ENCODE measurements at regions not wholly inside any gene's neighbourhood (a gene's known extent, or its start where the extent isn't known, plus 50 kb on each side); places are given as distances from the start of the nearest gene placed in this dataset.
"Not testable (repeated sequence)": the region's sequence is repeated elsewhere in the genome, so short reads cannot be mapped to it uniquely, and the experiment has no call there.

DNA sequence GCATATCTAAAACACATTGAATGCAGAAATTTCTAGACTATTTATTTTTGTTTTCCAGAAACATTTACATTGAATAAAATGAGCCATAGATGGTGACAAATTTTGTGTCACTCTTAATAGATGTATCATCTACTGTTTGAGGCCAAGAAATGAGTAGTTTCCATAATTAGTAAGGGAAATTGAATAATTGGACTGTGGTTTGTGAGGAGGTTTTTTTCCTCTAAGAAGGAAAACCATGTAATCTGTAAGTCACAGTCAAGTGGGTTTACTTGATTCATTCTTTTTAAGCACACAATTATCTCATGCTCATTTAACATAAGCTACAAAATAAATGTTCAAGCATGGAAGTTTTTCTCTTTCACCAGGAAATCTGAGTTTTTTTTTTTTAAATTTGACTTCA, 876.4 kb downstream of the NR2F1-AS1 start:
- Mint-ChIP-seq H3K4me3 (no peak overlapping the region), H3K27me3 (no peaks in the 10 kb centered on the region), H3K4me1 (ENCODE audit: low read depth) (no peaks in the 10 kb centered on the region), H3K27ac (no peak overlapping the region), H3K9me3 (ENCODE audit: low read depth) (no peaks in the 10 kb centered on the region), H3K36me3 (no peaks in the 10 kb centered on the region)

DNA sequence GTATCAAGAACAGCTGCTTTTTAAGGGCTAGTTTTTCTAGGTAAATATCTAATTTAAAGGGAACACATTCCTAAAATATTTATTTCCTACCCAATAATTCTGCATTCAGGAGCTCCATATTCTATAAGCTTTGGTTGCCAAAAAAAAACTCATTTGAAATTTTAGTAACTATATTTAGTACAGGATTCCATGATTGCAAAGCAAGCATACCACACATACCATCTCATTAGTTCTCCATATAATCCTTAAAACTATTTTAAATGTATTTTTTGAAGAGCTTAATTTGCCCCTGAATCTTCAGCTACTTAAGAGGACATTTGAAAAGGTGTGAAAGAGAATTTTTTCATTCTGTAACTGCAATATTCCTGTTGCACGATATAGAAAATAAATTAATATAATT, 877.0 kb downstream of the NR2F1-AS1 start:
- Mint-ChIP-seq H3K9me3 (ENCODE audit: low read depth) (no peaks in the 10 kb centered on the region), H3K27ac (no peak overlapping the region), H3K4me1 (ENCODE audit: low read depth) (no peaks in the 10 kb centered on the region), H3K4me3 (no peak overlapping the region), H3K27me3 (no peaks in the 10 kb centered on the region), H3K36me3 (no peaks in the 10 kb centered on the region)

DNA sequence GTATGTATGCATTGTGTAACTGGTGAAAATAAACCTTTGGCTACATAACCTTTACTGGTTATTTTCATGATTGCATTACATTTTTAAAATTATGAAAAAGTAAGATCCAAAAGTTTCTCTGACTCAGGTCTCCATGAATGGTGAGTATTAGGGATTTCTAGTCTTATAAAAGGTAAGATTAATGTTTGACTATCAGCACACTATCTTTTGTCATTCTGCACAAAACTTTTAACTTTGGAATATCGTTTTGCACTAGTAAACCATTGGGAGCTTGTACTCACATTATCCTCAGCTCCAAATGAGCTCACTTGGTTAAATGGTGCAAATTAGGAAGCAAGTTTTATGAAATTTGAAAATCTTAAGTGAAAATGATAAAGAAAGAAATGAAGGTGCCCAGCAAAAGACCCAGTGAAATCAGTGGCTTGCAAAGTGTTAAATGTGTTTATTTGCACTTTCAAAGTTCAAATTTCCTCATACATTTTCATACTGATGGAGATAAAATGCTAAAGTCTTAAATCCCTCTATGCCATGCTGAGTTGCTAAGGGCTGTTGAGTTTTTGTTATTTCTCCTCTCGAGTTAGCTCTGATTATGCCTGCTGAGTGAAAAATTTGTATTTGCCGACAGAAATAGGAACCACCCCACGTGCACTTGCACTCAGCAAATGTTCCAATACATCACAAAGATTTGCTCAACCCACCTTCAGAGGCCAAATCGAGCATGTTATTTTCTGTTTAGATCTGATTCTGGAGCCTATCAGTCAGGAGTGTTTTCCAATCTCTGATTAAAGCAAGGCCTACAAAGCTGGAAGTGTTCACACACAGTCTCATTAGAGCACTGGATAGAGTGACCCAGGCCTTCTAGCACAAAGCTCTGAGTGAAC, 885.7 kb downstream of the NR2F1-AS1 start:
- H3K36me3 Mint-ChIP-seq: no peaks in the 10 kb centered on the region
- no peak overlapping the region for H3K4me3 Mint-ChIP-seq
- peaks cover 9% of the 10 kb centered on the region for H3K9me3 Mint-ChIP-seq (ENCODE audit: low read depth)
- H3K4me1 Mint-ChIP-seq (ENCODE audit: low read depth): no peaks in the 10 kb centered on the region
- no peaks in the 10 kb centered on the region for H3K27me3 Mint-ChIP-seq
- H3K27ac Mint-ChIP-seq: no peak overlapping the region

DNA sequence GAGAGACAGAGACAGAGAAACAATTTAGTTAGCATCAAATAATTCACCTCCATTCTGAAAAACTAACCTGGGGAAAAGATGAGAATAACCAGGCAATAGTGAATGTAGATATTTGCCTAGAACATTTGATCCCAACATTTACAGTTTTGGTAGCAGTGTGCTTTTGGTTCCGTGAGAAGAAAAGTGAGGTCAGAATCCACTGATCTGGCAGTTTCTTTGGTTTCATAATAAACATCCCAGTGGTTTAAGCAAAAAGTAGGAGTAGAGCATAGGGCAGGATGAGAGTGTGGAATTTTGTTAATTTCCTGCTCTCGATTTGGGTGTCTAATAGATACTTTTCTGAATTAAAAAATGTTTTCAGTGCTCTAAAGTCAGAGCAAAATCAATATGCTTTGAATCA, 887.0 kb downstream of the NR2F1-AS1 start:
- Mint-ChIP-seq H3K4me1 (ENCODE audit: low read depth) (no peaks in the 10 kb centered on the region), H3K36me3 (no peaks in the 10 kb centered on the region), H3K9me3 (ENCODE audit: low read depth) (peaks cover 12% of the 10 kb centered on the region), H3K27me3 (no peaks in the 10 kb centered on the region), H3K27ac (no peak overlapping the region), H3K4me3 (no peak overlapping the region)

DNA sequence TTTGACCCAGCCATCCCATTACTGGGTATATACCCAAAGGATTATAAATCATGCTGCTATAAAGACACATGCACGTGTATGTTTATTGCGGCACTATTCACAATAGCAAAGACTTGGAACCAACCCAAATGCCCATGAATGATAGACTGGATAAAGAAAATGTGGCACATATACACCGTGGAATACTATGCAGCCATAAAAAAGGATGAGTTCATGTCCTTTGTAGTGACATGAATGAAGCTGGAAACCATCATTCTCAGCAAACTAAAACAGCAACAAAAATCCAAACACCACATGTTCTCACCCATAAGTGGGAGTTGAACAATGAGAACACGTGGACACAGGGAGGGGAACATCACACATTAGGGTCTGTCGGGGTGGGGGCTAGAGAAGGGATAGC, 889.1 kb downstream of the NR2F1-AS1 start:
- H3K4me1 Mint-ChIP-seq (ENCODE audit: low read depth); H3K27ac Mint-ChIP-seq; H3K36me3 Mint-ChIP-seq; H3K4me3 Mint-ChIP-seq; H3K27me3 Mint-ChIP-seq: not testable (repeated sequence)
- peaks cover 12% of the 10 kb centered on the region for H3K9me3 Mint-ChIP-seq (ENCODE audit: low read depth)

DNA sequence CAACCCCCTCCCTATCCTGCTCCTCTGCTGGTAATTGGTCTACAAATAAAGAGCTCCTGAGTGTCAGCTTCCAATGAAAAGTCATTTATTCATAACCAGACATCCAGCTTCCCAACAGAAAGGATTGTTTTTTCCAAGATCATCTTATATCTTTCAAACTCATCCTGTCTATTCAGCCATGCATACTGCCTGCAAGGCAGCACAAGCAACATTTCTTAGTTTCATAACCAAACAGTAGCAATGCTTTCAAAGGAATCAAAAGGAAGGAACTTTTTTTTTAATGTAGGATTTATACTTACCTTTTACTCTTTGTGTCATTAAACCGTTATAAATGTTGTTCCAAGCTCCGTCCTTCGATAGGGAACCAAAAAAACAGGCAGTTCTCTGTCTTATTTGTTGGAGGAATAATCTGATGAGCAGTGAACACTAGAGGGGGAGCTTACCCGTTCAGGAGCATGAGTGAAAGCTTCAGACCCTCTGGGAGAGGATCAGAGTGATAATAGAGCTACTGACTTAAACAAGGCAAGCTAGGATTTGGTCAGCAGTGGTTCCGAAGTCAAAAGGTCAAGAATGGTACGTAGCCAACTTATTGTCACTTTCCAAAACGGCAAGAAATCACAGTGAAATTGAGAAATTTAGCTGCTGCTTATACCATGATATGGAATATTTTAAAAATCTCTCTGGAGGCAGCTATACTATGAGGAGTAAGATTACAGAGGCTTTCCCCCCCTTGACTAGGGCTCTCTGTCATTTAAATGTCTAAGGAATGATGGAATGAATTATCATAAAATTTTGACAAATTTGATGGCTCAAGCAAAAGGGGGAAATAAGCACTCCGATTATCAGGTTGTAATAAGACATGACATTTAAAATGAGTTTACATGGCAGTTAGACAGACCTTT, 892.9 kb downstream of the NR2F1-AS1 start:
- H3K27ac Mint-ChIP-seq: no peak overlapping the region
- no peak overlapping the region for H3K4me3 Mint-ChIP-seq
- peaks cover 8% of the 10 kb centered on the region for H3K9me3 Mint-ChIP-seq (ENCODE audit: low read depth)
- H3K4me1 Mint-ChIP-seq (ENCODE audit: low read depth): no peaks in the 10 kb centered on the region
- no peaks in the 10 kb centered on the region for H3K27me3 Mint-ChIP-seq
- H3K36me3 Mint-ChIP-seq: no peaks in the 10 kb centered on the region

DNA sequence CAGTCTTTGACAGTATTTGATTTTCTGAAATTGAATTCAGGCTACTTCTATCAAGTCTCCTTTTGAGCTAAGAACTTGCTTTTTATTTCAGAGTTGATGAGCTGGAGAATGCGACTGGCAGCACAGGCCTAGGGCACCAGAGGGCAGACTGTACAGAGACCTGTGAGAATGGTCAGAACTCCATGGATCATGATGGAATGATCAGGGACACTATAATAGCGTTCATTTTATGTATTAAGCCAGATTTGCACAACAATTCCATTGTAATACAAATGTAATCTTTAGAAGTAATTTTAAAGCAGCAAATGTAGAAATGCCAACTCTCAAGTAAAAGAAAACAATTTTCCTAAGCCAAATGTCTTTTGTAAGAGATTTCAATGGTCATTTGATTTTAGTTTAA, 902.4 kb downstream of the NR2F1-AS1 start:
- Mint-ChIP-seq H3K27me3 (no peaks in the 10 kb centered on the region), H3K4me3 (no peak overlapping the region), H3K36me3 (no peaks in the 10 kb centered on the region), H3K27ac (no peak overlapping the region), H3K9me3 (ENCODE audit: low read depth) (no peaks in the 10 kb centered on the region), H3K4me1 (ENCODE audit: low read depth) (no peaks in the 10 kb centered on the region)

DNA sequence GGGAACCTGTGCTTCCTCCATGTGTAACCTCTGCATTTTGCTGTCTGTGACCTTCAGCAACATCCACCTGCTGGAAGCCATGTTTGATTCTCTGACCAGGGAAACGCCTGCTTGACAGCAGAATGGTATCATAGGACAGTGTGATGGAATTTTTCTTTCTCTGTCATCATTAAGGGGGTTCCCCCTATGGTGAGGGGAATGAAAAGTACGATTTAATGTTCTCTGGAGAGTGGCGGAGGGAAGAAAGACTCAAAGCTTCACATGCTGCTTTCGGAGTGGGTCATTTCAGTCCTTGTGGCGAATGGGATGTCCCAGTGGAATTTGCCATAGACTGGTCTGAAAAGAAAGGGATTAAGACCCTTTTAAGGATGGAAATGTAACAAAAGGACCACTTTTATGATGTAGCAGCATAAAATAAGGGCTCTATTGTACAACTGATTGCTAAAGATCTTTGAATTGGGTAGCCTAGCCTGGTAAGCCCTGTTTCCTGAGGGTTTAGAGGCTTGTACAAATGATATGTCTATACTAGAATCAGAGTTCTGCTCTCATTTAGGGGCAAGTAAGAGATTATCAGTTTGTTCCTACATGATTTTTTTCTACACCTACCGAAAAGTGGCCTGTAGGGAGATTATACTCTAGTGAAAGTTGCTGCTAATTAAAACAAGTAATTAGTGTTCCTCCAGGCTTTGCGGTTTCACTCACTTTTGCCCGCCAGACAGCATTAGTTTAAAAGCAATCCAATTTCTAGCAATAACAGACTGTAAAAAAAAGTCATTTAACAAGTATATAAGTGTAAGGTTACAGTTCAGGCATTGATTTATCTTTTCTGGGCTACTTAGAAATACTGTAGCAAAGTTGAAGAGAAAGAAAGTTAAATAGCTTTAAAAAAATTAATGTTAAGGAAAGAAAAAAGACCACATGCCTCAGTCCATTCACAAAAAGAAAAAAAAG, 904.5 kb downstream of the NR2F1-AS1 start:
- no peak overlapping the region for H3K27ac Mint-ChIP-seq
- no peaks in the 10 kb centered on the region for H3K36me3 Mint-ChIP-seq

DNA sequence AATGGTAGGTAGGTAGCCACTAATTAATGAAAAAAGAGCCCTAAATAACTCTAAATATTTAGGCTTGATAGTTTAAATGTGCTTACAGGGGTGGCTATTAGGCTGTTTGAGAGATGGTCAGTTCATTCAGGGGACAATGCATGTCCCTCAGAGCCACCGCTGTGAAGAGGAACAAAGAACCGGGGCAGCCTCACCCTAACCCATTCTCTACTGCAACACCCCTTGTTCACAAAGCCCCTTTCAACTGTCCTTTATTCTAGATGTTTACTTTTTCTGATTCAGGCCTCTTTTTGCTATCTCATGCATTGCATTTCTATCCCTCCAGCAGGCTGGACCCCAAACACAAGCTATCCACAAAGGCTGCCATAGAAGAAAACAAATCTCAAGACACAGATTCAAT, 906.7 kb downstream of the NR2F1-AS1 start:
- Mint-ChIP-seq H3K4me1 (ENCODE audit: low read depth) (no peaks in the 10 kb centered on the region), H3K4me3 (no peak overlapping the region), H3K27me3 (no peaks in the 10 kb centered on the region), H3K36me3 (no peaks in the 10 kb centered on the region), H3K27ac (no peak overlapping the region), H3K9me3 (ENCODE audit: low read depth) (no peaks in the 10 kb centered on the region)

More for the DNA sequence above, 904.5 kb downstream of the NR2F1-AS1 start:
- no peaks in the 10 kb centered on the region for H3K4me1 Mint-ChIP-seq (ENCODE audit: low read depth)
- no peak overlapping the region for H3K4me3 Mint-ChIP-seq
- no peaks in the 10 kb centered on the region for H3K9me3 Mint-ChIP-seq (ENCODE audit: low read depth)
- no peaks in the 10 kb centered on the region for H3K27me3 Mint-ChIP-seq

DNA sequence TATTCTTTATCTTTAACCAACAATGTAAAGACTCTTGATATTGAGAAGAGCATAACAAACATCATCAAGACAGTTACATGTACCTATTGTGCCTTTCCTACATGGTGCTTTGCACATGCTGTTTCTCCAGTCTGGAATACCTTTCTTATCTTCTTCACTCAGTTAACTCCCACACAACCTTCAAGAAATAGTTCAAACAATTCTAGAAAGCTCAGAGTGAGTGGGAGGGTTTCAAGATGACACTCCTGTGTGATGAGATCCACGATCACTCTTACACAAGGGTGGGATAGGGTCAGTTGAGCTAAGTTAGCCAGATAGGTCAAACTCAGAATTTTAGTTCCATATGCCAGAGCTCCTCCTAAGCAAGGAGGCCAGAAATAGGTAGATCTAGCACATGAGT, 915.5 kb downstream of the NR2F1-AS1 start:
- H3K27me3 Mint-ChIP-seq: no peaks in the 10 kb centered on the region
- no peaks in the 10 kb centered on the region for H3K9me3 Mint-ChIP-seq (ENCODE audit: low read depth)
- H3K4me1 Mint-ChIP-seq (ENCODE audit: low read depth): no peaks in the 10 kb centered on the region
- H3K36me3 Mint-ChIP-seq: no peaks in the 10 kb centered on the region
- no peak overlapping the region for H3K27ac Mint-ChIP-seq
- no peak overlapping the region for H3K4me3 Mint-ChIP-seq

DNA sequence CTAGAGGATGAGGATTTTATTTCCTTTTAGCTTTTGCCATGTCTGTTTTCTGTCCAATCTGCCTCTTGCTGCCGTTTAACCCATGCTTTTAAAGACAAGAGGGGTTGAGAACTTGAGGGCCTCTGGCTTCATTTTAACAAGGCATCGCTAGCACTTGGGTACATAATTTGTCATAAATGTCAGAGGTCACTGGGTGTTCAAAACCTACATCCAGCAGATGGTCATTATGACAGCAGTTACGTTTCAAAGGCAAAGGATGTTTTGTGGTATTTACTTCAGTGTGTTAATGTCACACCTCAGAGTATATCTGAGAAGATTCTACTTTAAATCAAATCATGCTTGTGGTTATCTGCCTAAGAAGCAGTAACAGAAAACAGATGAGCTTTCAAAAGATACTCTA, 918.3 kb downstream of the NR2F1-AS1 start:
- Mint-ChIP-seq H3K36me3 (no peaks in the 10 kb centered on the region), H3K27ac (no peak overlapping the region), H3K9me3 (ENCODE audit: low read depth) (no peaks in the 10 kb centered on the region), H3K4me3 (no peak overlapping the region), H3K27me3 (no peaks in the 10 kb centered on the region), H3K4me1 (ENCODE audit: low read depth) (no peaks in the 10 kb centered on the region)

DNA sequence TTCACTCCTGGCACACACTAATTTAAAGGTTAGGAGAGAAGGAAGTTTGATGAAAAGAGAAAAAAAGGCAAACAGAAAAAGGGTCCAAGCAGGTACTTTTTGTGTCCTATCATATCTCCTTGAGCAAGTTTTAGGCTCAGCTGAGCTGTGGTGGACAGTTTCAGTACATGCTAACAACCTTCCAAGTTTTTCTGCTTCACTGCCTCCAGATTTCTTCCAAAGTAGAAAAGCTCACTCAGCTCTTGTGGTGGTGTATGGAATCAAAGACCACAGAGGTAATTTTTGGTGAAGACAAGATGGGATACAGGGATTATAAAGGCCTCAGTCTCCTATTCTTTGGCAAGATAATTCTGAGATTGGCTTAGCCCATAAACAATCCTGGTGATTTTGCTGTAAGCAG, 921.8 kb downstream of the NR2F1-AS1 start:
- H3K27ac Mint-ChIP-seq: no peak overlapping the region
- H3K36me3 Mint-ChIP-seq: no peaks in the 10 kb centered on the region
- no peaks in the 10 kb centered on the region for H3K9me3 Mint-ChIP-seq (ENCODE audit: low read depth)
- H3K4me3 Mint-ChIP-seq: no peak overlapping the region
- H3K27me3 Mint-ChIP-seq: no peaks in the 10 kb centered on the region
- H3K4me1 Mint-ChIP-seq (ENCODE audit: low read depth): no peaks in the 10 kb centered on the region

DNA sequence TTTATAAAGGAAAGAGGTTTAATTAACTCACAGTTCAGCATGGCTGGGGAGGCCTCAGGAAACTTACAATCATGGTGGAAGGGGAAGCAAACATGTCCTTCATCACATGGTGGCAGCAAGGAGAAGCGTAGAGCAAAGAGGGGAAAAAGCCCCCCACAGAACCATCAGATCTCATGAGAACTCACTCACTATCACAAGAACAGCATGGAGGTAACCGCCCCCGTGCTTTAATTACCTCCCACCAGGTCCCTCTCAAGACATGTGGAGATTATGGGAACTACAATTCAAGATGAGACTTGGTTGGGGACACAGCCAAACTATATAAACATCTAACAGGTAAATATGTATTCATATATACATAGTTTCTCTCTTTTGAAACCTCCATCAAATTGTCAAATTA, 926.4 kb downstream of the NR2F1-AS1 start:
- H3K27ac Mint-ChIP-seq; H3K4me1 Mint-ChIP-seq (ENCODE audit: low read depth); H3K4me3 Mint-ChIP-seq; H3K27me3 Mint-ChIP-seq; H3K36me3 Mint-ChIP-seq; H3K9me3 Mint-ChIP-seq (ENCODE audit: low read depth): not testable (repeated sequence)

DNA sequence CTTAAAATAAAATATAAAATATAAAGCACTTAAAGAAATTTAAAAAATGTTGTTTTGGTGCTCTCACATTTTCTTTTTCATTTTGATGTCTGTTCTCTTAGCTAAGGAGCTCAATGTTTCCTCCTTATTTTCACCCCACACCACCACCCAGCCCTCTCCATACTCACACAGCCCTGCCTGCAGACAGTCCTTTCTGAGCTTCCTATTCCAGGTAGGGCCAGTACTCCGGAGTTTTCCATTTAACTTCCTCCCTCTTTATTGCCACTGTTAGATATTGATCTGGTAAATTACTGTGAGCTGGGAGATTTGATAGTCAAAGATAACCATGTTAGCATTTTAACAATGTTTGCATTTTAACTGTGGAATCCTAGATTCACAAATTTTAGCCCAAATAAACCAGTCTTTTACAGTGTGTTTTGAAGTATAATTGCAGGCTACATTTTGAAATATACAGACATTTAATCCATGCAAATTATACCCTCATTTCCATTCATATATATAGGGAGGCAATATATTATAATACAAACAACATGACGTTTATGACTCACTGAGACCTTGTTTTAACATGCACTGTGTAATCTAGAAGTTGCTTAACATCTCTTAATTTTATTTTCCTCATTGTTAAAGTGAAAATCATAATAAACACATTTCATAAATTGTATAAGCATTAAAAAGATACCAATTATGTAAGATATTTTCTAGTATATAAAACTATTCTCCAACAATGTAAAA, 927.1 kb downstream of the NR2F1-AS1 start:
- Mint-ChIP-seq H3K4me1 (ENCODE audit: low read depth) (no peaks in the 10 kb centered on the region), H3K36me3 (no peaks in the 10 kb centered on the region), H3K27me3 (no peaks in the 10 kb centered on the region), H3K27ac (no peak overlapping the region), H3K4me3 (no peak overlapping the region), H3K9me3 (ENCODE audit: low read depth) (no peaks in the 10 kb centered on the region)
